ENCODE measurements at regions not wholly inside any gene's neighbourhood (a gene's known extent, or its start where the extent isn't known, plus 50 kb on each side); places are given as distances from the start of the nearest gene placed in this dataset.

- Histone ChIP-seq H3K9me3 (ENCODE audit: control insufficient read depth, low read depth, low read length) (peaks cover 5% of the 10 kb centered on the region), H3K4me1 (ENCODE audit: control insufficient read depth, low read depth, low read length) (no peaks in the 10 kb centered on the region), H3K9ac (ENCODE audit: low read length) (no peak overlapping the region), H3K4me3 (ENCODE audit: low read length) (no peak overlapping the region), H3K27ac (ENCODE audit: low read length) (no peak overlapping the region), H3K36me3 (ENCODE audit: control insufficient read depth, low read depth, low read length) (no peaks in the 10 kb centered on the region), H3K27me3 (ENCODE audit: control insufficient read depth, insufficient read depth, low read length) (no peaks in the 10 kb centered on the region)
Observed at GRCh38 chr6:23202207-23202606, 632.8 kb downstream of the HDGFL1 start.

- Histone ChIP-seq H3K4me1 (ENCODE audit: control insufficient read depth, low read depth, low read length) (no peaks in the 10 kb centered on the region), H3K27ac (ENCODE audit: low read length) (no peak overlapping the region), H3K4me3 (ENCODE audit: low read length) (no peak overlapping the region), H3K9me3 (ENCODE audit: control insufficient read depth, low read depth, low read length) (peaks cover 5% of the 10 kb centered on the region), H3K9ac (ENCODE audit: low read length) (no peak overlapping the region), H3K27me3 (ENCODE audit: control insufficient read depth, insufficient read depth, low read length) (no peaks in the 10 kb centered on the region), H3K36me3 (ENCODE audit: control insufficient read depth, low read depth, low read length) (no peaks in the 10 kb centered on the region)
Observed at GRCh38 chr6:23212398-23212797, 643.0 kb downstream of the HDGFL1 start.

- no peaks in the 10 kb centered on the region for H3K9me3 ChIP-seq (ENCODE audit: control insufficient read depth, low read depth, low read length)
- H3K27me3 ChIP-seq (ENCODE audit: control insufficient read depth, insufficient read depth, low read length) = no peaks in the 10 kb centered on the region
- H3K9ac ChIP-seq (ENCODE audit: low read length) = no peak overlapping the region
- H3K36me3 ChIP-seq (ENCODE audit: control insufficient read depth, low read depth, low read length) = no peaks in the 10 kb centered on the region
- H3K27ac ChIP-seq (ENCODE audit: low read length) = no peak overlapping the region
- H3K4me1 ChIP-seq (ENCODE audit: control insufficient read depth, low read depth, low read length) = no peaks in the 10 kb centered on the region
- H3K4me3 ChIP-seq (ENCODE audit: low read length) = no peak overlapping the region
Observed at GRCh38 chr6:23213193-23213592, 643.8 kb downstream of the HDGFL1 start.

GRCh38 chr6:23213651-23214050 is 644.3 kb downstream of the HDGFL1 start:
- H3K4me3 ChIP-seq (ENCODE audit: low read length) = no peak overlapping the region

GRCh38 chr6:23218751-23219150 is 649.4 kb downstream of the HDGFL1 start:
- Histone ChIP-seq H3K9me3 (ENCODE audit: control insufficient read depth, low read depth, low read length) (peaks cover 5% of the 10 kb centered on the region), H3K4me1 (ENCODE audit: control insufficient read depth, low read depth, low read length) (peaks cover 8% of the 10 kb centered on the region), H3K27me3 (ENCODE audit: control insufficient read depth, insufficient read depth, low read length) (no peaks in the 10 kb centered on the region), H3K27ac (ENCODE audit: low read length) (no peak overlapping the region), H3K9ac (ENCODE audit: low read length) (no peak overlapping the region), H3K4me3 (ENCODE audit: low read length) (no peak overlapping the region), H3K36me3 (ENCODE audit: control insufficient read depth, low read depth, low read length) (no peaks in the 10 kb centered on the region)

More at GRCh38 chr6:23213651-23214050, 644.3 kb downstream of the HDGFL1 start:
- Histone ChIP-seq H3K36me3 (ENCODE audit: control insufficient read depth, low read depth, low read length) (no peaks in the 10 kb centered on the region), H3K27ac (ENCODE audit: low read length) (no peak overlapping the region), H3K9me3 (ENCODE audit: control insufficient read depth, low read depth, low read length) (no peaks in the 10 kb centered on the region), H3K4me1 (ENCODE audit: control insufficient read depth, low read depth, low read length) (peaks cover 4% of the 10 kb centered on the region), H3K9ac (ENCODE audit: low read length) (no peak overlapping the region), H3K27me3 (ENCODE audit: control insufficient read depth, insufficient read depth, low read length) (no peaks in the 10 kb centered on the region)

GRCh38 chr6:23222724-23223123 is 653.4 kb downstream of the HDGFL1 start:
- Histone ChIP-seq H3K9me3 (ENCODE audit: control insufficient read depth, low read depth, low read length) (peaks cover 5% of the 10 kb centered on the region), H3K9ac (ENCODE audit: low read length) (no peak overlapping the region), H3K27ac (ENCODE audit: low read length) (no peak overlapping the region), H3K4me3 (ENCODE audit: low read length) (no peak overlapping the region), H3K36me3 (ENCODE audit: control insufficient read depth, low read depth, low read length) (no peaks in the 10 kb centered on the region), H3K4me1 (ENCODE audit: control insufficient read depth, low read depth, low read length) (peaks cover 8% of the 10 kb centered on the region), H3K27me3 (ENCODE audit: control insufficient read depth, insufficient read depth, low read length) (no peaks in the 10 kb centered on the region)

GRCh38 chr6:23224540-23224939 is 655.2 kb downstream of the HDGFL1 start:
- no peak overlapping the region for H3K27ac ChIP-seq (ENCODE audit: low read length)
- no peaks in the 10 kb centered on the region for H3K36me3 ChIP-seq (ENCODE audit: control insufficient read depth, low read depth, low read length)
- no peaks in the 10 kb centered on the region for H3K27me3 ChIP-seq (ENCODE audit: control insufficient read depth, insufficient read depth, low read length)
- peaks cover 5% of the 10 kb centered on the region for H3K9me3 ChIP-seq (ENCODE audit: control insufficient read depth, low read depth, low read length)
- no peak overlapping the region for H3K9ac ChIP-seq (ENCODE audit: low read length)
- H3K4me1 ChIP-seq (ENCODE audit: control insufficient read depth, low read depth, low read length) = no peaks in the 10 kb centered on the region
- no peak overlapping the region for H3K4me3 ChIP-seq (ENCODE audit: low read length)

GRCh38 chr6:23228439-23229024 is 659.2 kb downstream of the HDGFL1 start:
- H3K27ac ChIP-seq (ENCODE audit: low read length) = no peak overlapping the region
- no peaks in the 10 kb centered on the region for H3K36me3 ChIP-seq (ENCODE audit: control insufficient read depth, low read depth, low read length)
- no peaks in the 10 kb centered on the region for H3K4me1 ChIP-seq (ENCODE audit: control insufficient read depth, low read depth, low read length)
- no peaks in the 10 kb centered on the region for H3K27me3 ChIP-seq (ENCODE audit: control insufficient read depth, insufficient read depth, low read length)
- no peak overlapping the region for H3K9ac ChIP-seq (ENCODE audit: low read length)
- no peak overlapping the region for H3K4me3 ChIP-seq (ENCODE audit: low read length)
- H3K9me3 ChIP-seq (ENCODE audit: control insufficient read depth, low read depth, low read length) = no peaks in the 10 kb centered on the region

- H3K36me3 ChIP-seq (ENCODE audit: control insufficient read depth, low read depth, low read length) = no peaks in the 10 kb centered on the region
- H3K27ac ChIP-seq (ENCODE audit: low read length) = no peak overlapping the region
- no peak overlapping the region for H3K9ac ChIP-seq (ENCODE audit: low read length)
- H3K9me3 ChIP-seq (ENCODE audit: control insufficient read depth, low read depth, low read length) = no peaks in the 10 kb centered on the region
- no peaks in the 10 kb centered on the region for H3K27me3 ChIP-seq (ENCODE audit: control insufficient read depth, insufficient read depth, low read length)
- H3K4me1 ChIP-seq (ENCODE audit: control insufficient read depth, low read depth, low read length) = no peaks in the 10 kb centered on the region
- H3K4me3 ChIP-seq (ENCODE audit: low read length) = no peak overlapping the region
Observed at GRCh38 chr6:23243854-23244253, 674.5 kb downstream of the HDGFL1 start.

GRCh38 chr6:23244300-23244699 is 674.9 kb downstream of the HDGFL1 start:
- H3K9ac ChIP-seq (ENCODE audit: low read length) = no peak overlapping the region
- H3K4me1 ChIP-seq (ENCODE audit: control insufficient read depth, low read depth, low read length) = no peaks in the 10 kb centered on the region
- no peak overlapping the region for H3K27ac ChIP-seq (ENCODE audit: low read length)
- H3K4me3 ChIP-seq (ENCODE audit: low read length) = no peak overlapping the region
- H3K9me3 ChIP-seq (ENCODE audit: control insufficient read depth, low read depth, low read length) = no peaks in the 10 kb centered on the region
- no peaks in the 10 kb centered on the region for H3K36me3 ChIP-seq (ENCODE audit: control insufficient read depth, low read depth, low read length)
- H3K27me3 ChIP-seq (ENCODE audit: control insufficient read depth, insufficient read depth, low read length) = no peaks in the 10 kb centered on the region

GRCh38 chr6:23245572-23245971 is 676.2 kb downstream of the HDGFL1 start:
- H3K4me3 ChIP-seq (ENCODE audit: low read length) = no peak overlapping the region

GRCh38 chr6:23246896-23247295 is 677.5 kb downstream of the HDGFL1 start:
- H3K4me1 ChIP-seq (ENCODE audit: control insufficient read depth, low read depth, low read length) = no peaks in the 10 kb centered on the region
- H3K36me3 ChIP-seq (ENCODE audit: control insufficient read depth, low read depth, low read length) = no peaks in the 10 kb centered on the region
- H3K27me3 ChIP-seq (ENCODE audit: control insufficient read depth, insufficient read depth, low read length) = no peaks in the 10 kb centered on the region
- H3K9ac ChIP-seq (ENCODE audit: low read length) = no peak overlapping the region
- no peaks in the 10 kb centered on the region for H3K9me3 ChIP-seq (ENCODE audit: control insufficient read depth, low read depth, low read length)
- no peak overlapping the region for H3K27ac ChIP-seq (ENCODE audit: low read length)
- no peak overlapping the region for H3K4me3 ChIP-seq (ENCODE audit: low read length)

More at GRCh38 chr6:23245572-23245971, 676.2 kb downstream of the HDGFL1 start:
- no peak overlapping the region for H3K27ac ChIP-seq (ENCODE audit: low read length)
- H3K36me3 ChIP-seq (ENCODE audit: control insufficient read depth, low read depth, low read length) = no peaks in the 10 kb centered on the region
- H3K27me3 ChIP-seq (ENCODE audit: control insufficient read depth, insufficient read depth, low read length) = no peaks in the 10 kb centered on the region
- H3K9ac ChIP-seq (ENCODE audit: low read length) = no peak overlapping the region
- no peaks in the 10 kb centered on the region for H3K9me3 ChIP-seq (ENCODE audit: control insufficient read depth, low read depth, low read length)
- H3K4me1 ChIP-seq (ENCODE audit: control insufficient read depth, low read depth, low read length) = no peaks in the 10 kb centered on the region
